ENCODE measurements at regions not wholly inside any gene's neighbourhood (a gene's known extent, or its start where the extent isn't known, plus 50 kb on each side); places are given as distances from the start of the nearest gene placed in this dataset.

DNA sequence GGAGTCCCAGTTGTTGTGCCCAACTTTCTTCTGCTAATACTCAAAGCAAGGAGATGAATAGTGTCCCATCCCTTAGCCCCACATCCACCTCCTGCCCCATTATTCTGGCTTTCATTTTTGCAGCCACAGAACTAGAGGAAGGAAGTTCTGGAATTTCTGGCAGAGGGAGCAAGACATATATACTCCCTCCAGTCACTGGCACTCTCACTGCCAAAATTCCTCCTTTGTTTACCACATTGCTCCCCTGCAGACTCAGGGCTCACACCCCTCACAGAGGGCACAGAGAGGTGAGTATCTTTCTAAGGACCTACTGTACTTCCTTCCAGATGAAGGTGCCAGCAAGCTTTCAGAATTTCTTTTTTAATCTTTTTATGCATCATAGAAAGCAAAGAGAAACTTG lies 168.0 kb upstream of the ID4 start:
- DNase-seq (ENCODE audit: low spot score) = no peak
- TF ChIP-seq, protein P1, sequence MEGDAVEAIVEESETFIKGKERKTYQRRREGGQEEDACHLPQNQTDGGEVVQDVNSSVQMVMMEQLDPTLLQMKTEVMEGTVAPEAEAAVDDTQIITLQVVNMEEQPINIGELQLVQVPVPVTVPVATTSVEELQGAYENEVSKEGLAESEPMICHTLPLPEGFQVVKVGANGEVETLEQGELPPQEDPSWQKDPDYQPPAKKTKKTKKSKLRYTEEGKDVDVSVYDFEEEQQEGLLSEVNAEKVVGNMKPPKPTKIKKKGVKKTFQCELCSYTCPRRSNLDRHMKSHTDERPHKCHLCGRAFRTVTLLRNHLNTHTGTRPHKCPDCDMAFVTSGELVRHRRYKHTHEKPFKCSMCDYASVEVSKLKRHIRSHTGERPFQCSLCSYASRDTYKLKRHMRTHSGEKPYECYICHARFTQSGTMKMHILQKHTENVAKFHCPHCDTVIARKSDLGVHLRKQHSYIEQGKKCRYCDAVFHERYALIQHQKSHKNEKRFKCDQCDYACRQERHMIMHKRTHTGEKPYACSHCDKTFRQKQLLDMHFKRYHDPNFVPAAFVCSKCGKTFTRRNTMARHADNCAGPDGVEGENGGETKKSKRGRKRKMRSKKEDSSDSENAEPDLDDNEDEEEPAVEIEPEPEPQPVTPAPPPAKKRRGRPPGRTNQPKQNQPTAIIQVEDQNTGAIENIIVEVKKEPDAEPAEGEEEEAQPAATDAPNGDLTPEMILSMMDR (IDR thresholded peaks at IDR 0.05; ENCODE audit: extremely low read depth, missing control alignments) = no peak

DNA sequence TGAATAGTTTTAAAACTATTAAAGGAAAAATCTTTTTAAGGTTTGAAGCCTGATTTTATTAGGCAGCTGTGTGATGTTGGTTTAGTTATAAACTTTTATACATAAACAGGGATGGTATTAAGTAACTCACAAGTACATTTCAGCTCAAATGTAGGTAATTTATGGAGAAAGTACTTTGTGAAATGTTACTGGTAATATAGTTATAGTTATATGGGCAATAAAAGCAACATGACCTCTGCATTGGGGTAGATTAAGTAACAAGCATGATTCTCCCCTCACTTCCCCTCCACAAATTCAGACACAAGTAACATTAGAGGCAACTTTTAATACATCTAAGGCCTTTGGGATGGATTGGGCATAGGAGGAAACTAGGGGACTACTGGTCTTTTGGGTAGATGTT lies 154.3 kb upstream of the ID4 start:
- TF ChIP-seq, protein P1 (IDR thresholded peaks at IDR 0.05; ENCODE audit: extremely low read depth, missing control alignments) = no peak
- DNase-seq (ENCODE audit: low spot score) = no peak

DNA sequence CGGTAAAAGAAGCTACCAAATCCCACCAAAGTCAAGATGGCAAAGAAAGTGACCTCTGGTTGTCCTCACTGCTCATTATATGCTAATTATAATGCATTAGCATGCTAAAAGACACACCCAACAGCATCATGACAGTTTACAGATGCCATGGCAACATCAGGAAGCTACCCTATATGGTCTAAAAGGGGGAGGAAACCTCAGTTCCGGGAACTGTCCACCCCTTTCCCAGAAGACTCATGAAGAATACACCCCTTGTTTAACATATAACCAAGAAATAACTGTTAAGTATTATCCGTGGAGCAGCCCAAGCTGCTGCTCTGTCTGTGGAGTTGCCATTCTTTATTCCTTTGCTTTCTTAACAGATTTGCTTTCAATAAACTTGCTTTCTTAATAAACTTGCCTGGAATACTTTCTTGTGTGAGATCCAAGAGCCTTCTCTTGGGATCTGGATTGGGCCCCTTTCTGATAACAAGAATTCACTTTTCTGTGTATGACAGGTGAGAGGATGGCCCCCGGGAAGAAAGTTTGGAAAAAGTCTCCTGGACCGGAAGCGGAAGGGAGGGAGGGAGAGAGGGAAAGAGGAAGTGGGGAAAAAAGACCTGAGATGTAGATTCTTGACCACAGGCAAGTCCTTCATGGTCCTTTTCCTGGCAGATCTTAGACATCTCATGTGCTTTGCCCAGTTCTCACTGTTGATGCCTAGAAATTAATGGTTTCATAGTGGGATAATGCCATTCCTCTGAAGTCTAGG lies 146.7 kb upstream of the ID4 start:
- TF ChIP-seq, protein P1 (IDR thresholded peaks at IDR 0.05; ENCODE audit: extremely low read depth, missing control alignments) = no peak
- DNase-seq (ENCODE audit: low spot score) = no peak

DNA sequence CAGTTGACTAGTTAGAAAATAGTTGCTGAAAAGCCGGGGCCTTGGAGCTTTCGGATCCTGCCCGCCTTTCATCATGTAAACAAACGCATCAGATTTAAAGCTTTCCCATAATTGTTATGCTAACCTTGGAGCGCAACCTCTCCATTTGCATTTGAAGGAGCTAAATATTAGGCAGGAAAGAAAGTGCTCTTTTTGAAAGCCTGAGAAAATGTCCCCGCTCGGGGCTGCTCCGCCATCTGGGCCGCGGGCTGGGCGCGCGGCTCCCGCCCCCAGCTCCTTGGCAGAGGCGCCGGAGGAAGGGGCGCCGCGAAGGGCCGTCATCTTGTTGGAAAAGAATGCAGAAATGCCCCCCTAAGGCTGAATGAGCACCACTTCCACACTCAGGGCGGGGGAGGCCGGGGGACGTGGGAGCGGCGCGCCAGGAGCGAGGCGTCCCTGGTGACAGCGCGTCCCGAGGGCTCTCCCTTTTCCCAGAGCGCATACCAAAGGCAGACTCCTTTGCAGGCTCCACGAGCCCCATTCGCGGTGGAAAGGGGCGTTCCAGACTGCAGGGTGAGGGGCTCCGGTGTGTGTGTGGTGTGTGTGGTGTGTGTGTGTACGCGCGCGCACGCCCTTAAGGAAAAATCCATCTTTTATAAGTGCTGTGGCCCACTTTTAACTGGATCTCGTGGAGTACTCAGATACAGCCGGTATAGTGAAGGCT lies 145.6 kb upstream of the ID4 start:
- DNase-seq (ENCODE audit: low spot score) = no peak
- TF ChIP-seq, protein P1 (IDR thresholded peaks at IDR 0.05; ENCODE audit: extremely low read depth, missing control alignments) = no peak

DNA sequence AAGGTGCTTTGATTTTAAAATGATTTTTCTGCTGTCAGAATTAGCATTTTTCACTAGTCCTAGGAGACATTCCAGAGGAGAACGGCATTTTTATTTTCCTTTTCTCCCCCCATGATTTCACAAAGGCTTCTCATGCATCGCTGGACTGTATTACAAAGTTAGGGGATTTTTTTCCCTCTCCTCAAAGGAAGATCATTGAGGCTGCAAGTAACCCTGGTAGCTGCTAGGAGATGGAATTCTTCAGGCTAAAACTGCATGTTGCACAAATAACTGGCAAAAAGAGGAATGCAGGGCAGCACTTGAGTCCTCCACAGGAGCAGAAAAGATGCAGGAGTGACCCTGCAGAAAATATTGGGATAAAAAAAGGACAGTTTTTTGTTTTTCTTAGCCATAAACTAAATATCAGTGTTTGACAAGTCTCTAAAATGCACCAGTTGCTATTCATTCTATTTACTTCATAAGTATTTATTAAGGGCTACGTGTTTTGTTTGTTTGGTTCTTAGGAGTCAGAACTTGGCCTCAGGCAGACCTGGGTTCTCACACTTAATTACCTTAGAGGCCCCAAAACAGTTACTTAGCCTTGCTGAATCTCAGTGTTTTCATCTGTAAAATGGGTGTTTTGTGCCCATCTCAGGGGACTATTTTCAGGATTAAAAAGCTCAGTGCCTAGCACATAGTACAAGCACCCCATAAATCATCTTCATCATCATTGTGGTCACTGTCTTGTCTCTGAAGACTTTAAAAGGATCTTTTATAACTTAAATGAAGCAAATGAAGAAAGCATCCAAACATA lies 144.5 kb upstream of the ID4 start:
- TF ChIP-seq, protein P1 (IDR thresholded peaks at IDR 0.05; ENCODE audit: extremely low read depth, missing control alignments) = no peak

DNA sequence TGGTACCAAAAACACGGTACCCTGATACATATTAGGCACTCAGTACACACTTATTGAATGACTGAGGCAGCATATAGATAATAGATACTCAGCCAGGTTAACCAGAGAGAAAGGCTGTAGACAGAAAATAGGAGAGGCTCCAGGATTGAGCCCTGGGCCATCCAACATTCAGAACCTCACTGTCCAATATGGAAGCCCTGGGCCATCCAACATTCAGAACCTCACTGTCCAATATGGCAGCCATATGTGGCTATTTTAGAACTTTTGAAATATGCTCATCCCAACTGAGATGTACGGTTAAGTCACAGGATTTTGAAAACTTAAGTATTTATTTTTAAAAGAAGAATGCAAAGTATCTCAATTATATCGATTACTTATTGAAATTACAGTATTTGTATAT lies 142.5 kb upstream of the ID4 start:
- DNase-seq (ENCODE audit: low spot score) = no peak

More for the DNA sequence above, 144.5 kb upstream of the ID4 start:
- DNase-seq (ENCODE audit: low spot score) = no peak

More for the DNA sequence above, 142.5 kb upstream of the ID4 start:
- TF ChIP-seq, protein P1 (IDR thresholded peaks at IDR 0.05; ENCODE audit: extremely low read depth, missing control alignments) = no peak

Data from GM20000 (cell line).